T-cell (primary cell): ENCODE measurements at regions not wholly inside any gene's neighbourhood (a gene's known extent, or its start where the extent isn't known, plus 50 kb on each side); places are given as distances from the start of the nearest gene placed in this dataset.

Experiments
- ATAC-seq, 4 experiments: fragments of 200-7000 bp in 3 of 4; fragments of 150-1000 bp in 1 of 4; cut with Tn5 transposase; replicated peaks in 1 of 4; 1 replicate in 3 of 4; 2 replicates in 1 of 4; pipeline ENCODE4 v1.10.0; 2021; ENCODE audit warnings: moderate library complexity in 3 of 4, mild to moderate bottlenecking in 2 of 4, moderate number of reproducible peaks in 1 of 4
- CTCF ChIA-PET, 2 donors: fragments of 300-600 bp; sonication (Branson Sonifier 250); formaldehyde crosslinking; loops; one replicate each; lab custom pipeline; 2022; ENCODE audit warnings: antibody characterized with exemption in 2 of 2; lab: Charles Lee
- POLR2A ChIA-PET, 2 donors: fragments of 300-600 bp; sonication (Branson Sonifier 250); formaldehyde crosslinking; loops; one replicate each; lab custom pipeline; 2022; ENCODE audit warnings: antibody characterized with exemption in 2 of 2; lab: Charles Lee
- DNase-seq, 35 experiments: peaks; one replicate each; pipeline versions ENCODE4 v3.0.0 to v3.0.0-alpha.2; 2013 to 2023
- H3K27ac ChIP-seq: one replicate; pipeline ENCODE4 v1.5.1; 2013; ENCODE audit warnings: low read length
- H3K27me3 ChIP-seq, 2 experiments: replicated peaks in 1 of 2; 1 replicate in 1 of 2; 2 replicates in 1 of 2; pipeline versions ENCODE4 v1.6.1 to v1.7.0; 2013; ENCODE audit warnings: low read length in 1 of 2, mixed read lengths in 1 of 2; ENCODE audit not compliant: control insufficient read depth in 2 of 2, insufficient read depth in 2 of 2; ENCODE audit errors: extremely low read depth in 1 of 2
- H3K36me3 ChIP-seq, 2 donors: 1 replicate in 1 of 2; 2 replicates in 1 of 2; pipeline versions ENCODE4 v1.6.1 to v1.7.0; 2013; ENCODE audit warnings: low read length in 1 of 2; ENCODE audit not compliant: control insufficient read depth in 2 of 2, insufficient read depth in 1 of 2; ENCODE audit errors: extremely low read depth in 1 of 2
- H3K4me1 ChIP-seq, 2 experiments: 1 replicate in 1 of 2; 2 replicates in 1 of 2; pipeline versions ENCODE4 v1.6.1 to v1.7.0; 2013; ENCODE audit warnings: low read length in 2 of 2, mixed read lengths in 1 of 2; ENCODE audit not compliant: insufficient read depth in 2 of 2, control insufficient read depth in 1 of 2; ENCODE audit errors: extremely low read depth in 1 of 2
- H3K4me3 ChIP-seq, 2 donors: 1 replicate in 1 of 2; 2 replicates in 1 of 2; pipeline versions ENCODE4 v1.5.1 to v1.7.0; 2013; ENCODE audit warnings: mild to moderate bottlenecking in 2 of 2, low read length in 1 of 2, moderate library complexity in 1 of 2; ENCODE audit not compliant: control insufficient read depth in 1 of 2; ENCODE audit errors: extremely low read depth in 1 of 2
- H3K9me3 ChIP-seq: 2 replicates; pipeline ENCODE4 v1.7.0; 2013
- H3K27ac Mint-ChIP-seq, 2 donors: one replicate each; pipeline ENCODE4 v1.8.0; 2020 to 2021; ENCODE audit warnings: mild to moderate bottlenecking in 2 of 2, mixed read lengths in 2 of 2
- H3K27me3 Mint-ChIP-seq, 2 donors: one replicate each; pipeline ENCODE4 v1.8.0; 2021 to 2022; ENCODE audit warnings: mixed read lengths in 2 of 2
- H3K36me3 Mint-ChIP-seq: one replicate; pipeline ENCODE4 v1.8.0; 2021; ENCODE audit warnings: mixed read lengths
- H3K4me1 Mint-ChIP-seq, 3 donors: one replicate each; pipeline ENCODE4 v1.8.0; 2020 to 2022; ENCODE audit warnings: mixed read lengths in 3 of 3, mild to moderate bottlenecking in 1 of 3
- H3K4me3 Mint-ChIP-seq, 3 donors: one replicate each; pipeline ENCODE4 v1.8.0; 2020 to 2022; ENCODE audit warnings: mild to moderate bottlenecking in 3 of 3, mixed read lengths in 3 of 3, moderate library complexity in 3 of 3
- H3K9me3 Mint-ChIP-seq, 3 donors: one replicate each; pipeline ENCODE4 v1.8.0; 2020 to 2022; ENCODE audit warnings: mixed read lengths in 3 of 3
- WGBS: methylation state at CpG from one replicate; pipeline ENCODE4 v1.1.5; 2013; ENCODE audit warnings: missing lambda C conversion rate; ENCODE audit not compliant: insufficient coverage; 5-methylcytosine and 5-hydroxymethylcytosine counted together

DNA sequence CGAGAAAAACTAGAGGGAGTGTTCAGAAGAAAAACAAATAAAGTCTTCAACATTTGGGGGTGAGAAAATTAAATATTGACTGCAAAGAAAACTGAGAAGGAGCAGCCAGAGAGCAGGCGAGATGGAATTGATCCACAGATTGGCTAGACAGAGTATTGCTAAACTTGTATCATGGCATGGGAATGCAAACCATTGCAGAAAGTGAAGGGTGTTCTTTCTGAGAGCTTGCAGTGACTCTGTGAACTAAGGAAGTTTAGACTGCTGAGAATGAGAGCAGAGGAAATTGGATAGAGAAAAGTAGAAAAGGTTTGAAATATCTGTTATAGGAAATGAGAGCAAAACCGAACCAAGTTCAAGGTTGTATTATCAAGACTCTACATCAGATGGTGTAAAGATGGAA, 191.5 kb downstream of the HS3ST3A1 start:
- CTCF ChIA-PET: no interaction called here
- no peak for DNase-seq
- Mint-ChIP-seq H3K27me3 (peaks cover 0 to 11% of the 10 kb centered on the region in 2 donors), H3K4me3 (no peak overlapping the region), H3K36me3 (no peaks in the 10 kb centered on the region), H3K9me3 (peaks cover 0 to 3% (median 0%) of the 10 kb centered on the region in 3 donors), H3K27ac (no peak overlapping the region), H3K4me1 (no peaks in the 10 kb centered on the region)
- WGBS: 57% methylated on average over 2 of the region's 3 CpGs
- H3K9me3 ChIP-seq: no peaks in the 10 kb centered on the region
- POLR2A ChIA-PET: no interaction called here
- no peaks in the 10 kb centered on the region for H3K4me1 ChIP-seq
- H3K27me3 ChIP-seq: peaks cover 0 to 3% of the 10 kb centered on the region in 2 experiments
- no peak overlapping the region for H3K27ac ChIP-seq
- H3K36me3 ChIP-seq: no peaks in the 10 kb centered on the region
- no peak for ATAC-seq
- no peak overlapping the region for H3K4me3 ChIP-seq

DNA sequence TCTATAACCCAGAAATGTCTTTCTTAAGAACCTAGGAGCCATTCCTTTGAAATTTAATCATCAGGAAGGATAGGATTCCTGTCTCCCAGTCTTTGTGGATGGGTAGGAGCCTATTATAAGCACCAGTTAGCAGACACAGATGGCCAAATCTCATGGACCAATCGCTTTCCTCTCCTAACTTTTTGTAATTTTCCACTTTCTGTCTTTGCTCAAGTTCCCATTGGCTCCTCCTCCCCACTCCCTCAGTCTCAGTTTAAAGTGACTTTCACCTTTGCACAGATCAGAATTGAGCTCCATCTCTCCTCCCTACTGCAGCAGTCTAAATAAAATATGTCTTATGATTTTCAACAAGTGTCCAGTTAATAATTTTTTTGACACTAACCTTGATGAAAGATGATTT, 192.3 kb downstream of the HS3ST3A1 start:
- peaks cover 0 to 3% of the 10 kb centered on the region in 2 experiments for H3K27me3 ChIP-seq
- WGBS: 60% methylated on average over 1 of the region's 1 CpG
- POLR2A ChIA-PET: no interaction called here
- DNase-seq (no peak), ATAC-seq (no peak)
- CTCF ChIA-PET: no interaction called here
- no peaks in the 10 kb centered on the region for H3K4me1 ChIP-seq
- H3K27ac ChIP-seq: no peak overlapping the region
- H3K4me3 Mint-ChIP-seq: no peak overlapping the region
- H3K9me3 ChIP-seq: no peaks in the 10 kb centered on the region
- no peaks in the 10 kb centered on the region for H3K4me1 Mint-ChIP-seq
- H3K4me3 ChIP-seq: no peak overlapping the region
- peaks cover 2 to 5% of the 10 kb centered on the region in 2 donors for H3K27me3 Mint-ChIP-seq
- H3K27ac Mint-ChIP-seq: no peak overlapping the region
- H3K9me3 Mint-ChIP-seq: peaks cover 0 to 1% (median 0%) of the 10 kb centered on the region in 3 donors
- H3K36me3 Mint-ChIP-seq: no peaks in the 10 kb centered on the region
- no peaks in the 10 kb centered on the region for H3K36me3 ChIP-seq

DNA sequence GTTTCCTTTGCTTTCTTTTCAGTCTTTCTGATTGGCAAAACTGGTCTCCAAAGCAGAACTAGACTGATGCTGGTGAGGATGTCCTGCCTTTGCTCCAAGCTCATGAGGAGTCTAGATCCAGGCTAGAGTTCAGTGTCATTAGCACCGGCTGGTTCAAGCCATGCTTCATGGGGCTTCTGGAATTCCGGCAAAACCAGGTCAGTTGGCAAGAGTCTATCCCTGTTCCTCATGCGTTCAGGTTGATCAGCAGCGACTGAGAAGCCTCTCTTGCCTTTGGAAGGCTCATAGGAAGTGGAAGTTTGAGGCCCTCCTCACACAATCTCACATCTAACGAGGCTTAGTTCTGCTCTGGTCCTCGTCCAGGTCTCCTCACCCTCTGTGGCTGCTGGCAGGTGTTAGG, 194.3 kb downstream of the HS3ST3A1 start:
- H3K4me1 Mint-ChIP-seq: no peaks in the 10 kb centered on the region
- no peaks in the 10 kb centered on the region for H3K4me1 ChIP-seq
- no peaks in the 10 kb centered on the region for H3K9me3 ChIP-seq
- WGBS: 87% methylated on average over 3 of the region's 6 CpGs
- H3K27me3 ChIP-seq: peaks cover 0 to 3% of the 10 kb centered on the region in 2 experiments
- peaks cover 0 to 7% (median 0%) of the 10 kb centered on the region in 3 donors for H3K9me3 Mint-ChIP-seq
- no peak for DNase-seq
- no peak overlapping the region for H3K27ac Mint-ChIP-seq
- no peak overlapping the region for H3K27ac ChIP-seq
- no peak for ATAC-seq
- ChIA-PET CTCF (no interaction called here), POLR2A (no interaction called here)
- H3K4me3 ChIP-seq: no peak overlapping the region
- H3K36me3 ChIP-seq: no peaks in the 10 kb centered on the region
- no peak overlapping the region for H3K4me3 Mint-ChIP-seq
- peaks cover 4 to 10% of the 10 kb centered on the region in 2 donors for H3K27me3 Mint-ChIP-seq
- H3K36me3 Mint-ChIP-seq: no peaks in the 10 kb centered on the region

DNA sequence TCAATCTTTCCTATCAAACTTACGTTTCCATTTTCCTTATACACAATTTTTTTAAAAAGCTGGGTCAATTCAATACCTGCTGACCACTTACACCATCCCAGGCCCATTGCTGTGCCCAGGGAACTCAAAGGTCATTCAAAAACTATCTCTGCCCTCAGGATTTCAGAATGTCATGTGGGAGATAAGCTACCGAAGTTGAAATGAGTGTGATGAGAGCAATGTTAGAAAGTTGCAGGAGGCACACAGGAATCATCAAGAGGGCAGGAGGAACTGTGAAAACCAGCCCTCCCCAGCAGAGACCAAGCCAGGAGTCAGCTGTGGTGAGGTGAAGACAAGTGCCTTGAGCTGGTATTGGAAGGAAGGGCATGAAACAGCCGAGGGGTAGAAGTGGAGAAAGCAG, 195.9 kb downstream of the HS3ST3A1 start:
- no peaks in the 10 kb centered on the region for H3K4me1 Mint-ChIP-seq
- 20% methylated on average over 1 of the region's 3 CpGs for WGBS
- H3K36me3 Mint-ChIP-seq: no peaks in the 10 kb centered on the region

DNA sequence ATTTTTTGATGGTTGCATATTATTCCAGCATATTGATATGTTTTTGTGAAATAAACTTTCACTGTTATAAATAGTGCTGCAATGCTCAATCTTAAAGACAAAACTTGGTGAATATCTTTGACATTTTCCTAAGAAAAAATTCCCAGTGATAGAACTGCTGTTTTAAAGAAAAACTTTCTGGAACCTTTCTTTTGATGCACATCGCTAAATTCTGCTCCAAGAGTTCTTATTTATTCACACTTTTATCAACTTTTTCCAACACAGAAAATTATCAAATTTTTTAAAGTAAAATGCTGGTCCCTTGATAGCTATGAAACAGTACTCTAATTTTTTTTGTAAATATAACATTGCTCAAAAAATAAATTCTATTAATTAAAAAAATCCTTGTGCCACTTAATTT, 196.6 kb downstream of the HS3ST3A1 start:
- Mint-ChIP-seq H3K27ac (no peak overlapping the region), H3K4me3 (no peak overlapping the region), H3K27me3 (peaks cover 8 to 10% of the 10 kb centered on the region in 2 donors), H3K36me3 (no peaks in the 10 kb centered on the region), H3K9me3 (peaks cover 0 to 7% (median 0%) of the 10 kb centered on the region in 3 donors), H3K4me1 (no peaks in the 10 kb centered on the region)
- Histone ChIP-seq H3K4me1 (no peaks in the 10 kb centered on the region), H3K27ac (no peak overlapping the region), H3K4me3 (no peak overlapping the region), H3K27me3 (peaks cover 0 to 5% of the 10 kb centered on the region in 2 experiments), H3K9me3 (no peaks in the 10 kb centered on the region), H3K36me3 (no peaks in the 10 kb centered on the region)
- ChIA-PET CTCF (no interaction called here), POLR2A (no interaction called here)
- ATAC-seq (no peak), DNase-seq (no peak)
- no CpG with 5 or more reads among the region's 1 CpG for WGBS

More for the DNA sequence above, 195.9 kb downstream of the HS3ST3A1 start:
- Mint-ChIP-seq H3K27me3 (peaks cover 8 to 10% of the 10 kb centered on the region in 2 donors), H3K4me3 (no peak overlapping the region), H3K9me3 (peaks cover 0 to 7% (median 0%) of the 10 kb centered on the region in 3 donors), H3K27ac (no peak overlapping the region)
- Histone ChIP-seq H3K4me1 (no peaks in the 10 kb centered on the region), H3K9me3 (no peaks in the 10 kb centered on the region), H3K27me3 (peaks cover 0 to 3% of the 10 kb centered on the region in 2 experiments), H3K4me3 (no peak overlapping the region), H3K27ac (no peak overlapping the region), H3K36me3 (no peaks in the 10 kb centered on the region)
- POLR2A ChIA-PET: no interaction called here
- CTCF ChIA-PET: interaction anchor here in 1 of 2 donors (0.6 kb wide), 1 partner anchor 1759 kb away, joined by 3 read pairs; no protein-coding TSS in a partner anchor
- ATAC-seq (no peak), DNase-seq (no peak)

DNA sequence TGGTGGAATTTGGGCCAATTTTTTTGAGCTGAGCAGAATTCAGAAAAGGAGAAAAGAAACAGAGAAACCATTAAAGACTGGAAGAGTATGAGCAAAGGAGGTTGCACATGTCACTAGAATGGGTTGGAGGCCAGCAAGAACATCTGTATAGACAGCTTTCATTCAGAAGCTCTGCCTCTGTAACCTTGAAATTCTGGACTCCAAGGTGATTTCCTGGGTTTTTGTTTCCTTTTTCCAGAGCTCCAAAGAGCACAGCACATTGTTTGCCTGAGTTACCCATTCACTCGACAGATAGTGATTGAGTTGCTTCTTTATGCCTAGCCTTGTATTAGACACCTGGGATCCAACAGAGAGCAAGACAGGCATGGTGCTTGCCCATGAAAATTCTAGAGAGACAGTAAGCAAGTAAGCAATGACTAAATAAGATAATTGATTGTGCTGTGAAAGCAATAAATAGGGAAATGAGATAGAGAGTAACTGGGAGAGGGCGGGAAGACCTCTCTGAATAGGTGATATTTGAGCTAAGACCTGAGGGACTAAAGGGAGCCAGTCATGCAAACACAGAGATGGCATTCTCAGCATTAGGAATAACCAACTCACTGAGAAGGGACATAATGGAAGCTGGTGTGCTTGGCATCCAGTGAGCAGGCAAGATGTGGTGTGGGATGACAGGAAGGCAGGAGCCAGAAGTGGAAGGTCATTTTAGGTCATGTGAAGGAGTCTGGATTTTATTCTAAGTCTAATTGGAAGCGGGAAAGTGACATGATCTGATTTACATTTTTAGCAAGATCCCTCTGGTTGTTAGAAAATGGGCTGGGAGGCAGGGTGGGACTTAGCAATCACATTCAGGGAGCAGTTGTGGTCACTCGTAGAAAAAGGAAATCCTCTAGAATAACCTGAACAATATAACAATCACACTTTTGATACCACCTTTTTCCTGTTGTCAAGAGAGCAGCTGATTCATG, 197.5 kb downstream of the HS3ST3A1 start:
- Mint-ChIP-seq H3K36me3 (no peaks in the 10 kb centered on the region), H3K27me3 (peaks cover 8 to 10% of the 10 kb centered on the region in 2 donors), H3K9me3 (peaks cover 0 to 7% (median 0%) of the 10 kb centered on the region in 3 donors), H3K4me1 (no peaks in the 10 kb centered on the region), H3K27ac (no peak overlapping the region), H3K4me3 (no peak overlapping the region)
- ChIA-PET CTCF (no interaction called here), POLR2A (no interaction called here)
- DNase-seq: no peak
- no peak overlapping the region for H3K27ac ChIP-seq
- ATAC-seq: no peak
- no peak overlapping the region for H3K4me3 ChIP-seq
- H3K36me3 ChIP-seq: no peaks in the 10 kb centered on the region
- 75% methylated on average over 1 of the region's 4 CpGs for WGBS
- H3K9me3 ChIP-seq: no peaks in the 10 kb centered on the region
- no peaks in the 10 kb centered on the region for H3K4me1 ChIP-seq
- H3K27me3 ChIP-seq: peaks cover 0 to 6% of the 10 kb centered on the region in 2 experiments
